Heart left ventricle (tissue), 13 donors: ENCODE measurements at regions not wholly inside any gene's neighbourhood (a gene's known extent, or its start where the extent isn't known, plus 50 kb on each side); places are given as distances from the start of the nearest gene placed in this dataset.

Experiments used
- CTCF ChIP-seq, 12 donors: fragments of 200-600 bp; sonication (generic) in 4 of 12; IDR thresholded peaks; one replicate each; pipeline versions ENCODE4 v1.5.0 to v1.8.0; 2018 to 2022; ENCODE audit warnings: antibody characterized with exemption in 12 of 12, mild to moderate bottlenecking in 5 of 12
- POLR2A ChIP-seq, 2 donors: fragments of 450-650 bp; IDR thresholded peaks; one replicate each; pipeline ENCODE4 v1.6.1; 2017; ENCODE audit warnings: antibody characterized with exemption in 2 of 2, mild to moderate bottlenecking in 2 of 2, moderate library complexity in 2 of 2
- donor health status: ischemic (EF 13 %, LVEDD 7.1; RV severe dilation, severe dysfunction).
- donor health status: DM: no; HTN: yes; CAD: no.
- donor health status: DM: no; HTN: no; CAD: no.
- donor health status: ischemic (EF 25% LVEDD 6.9; RV normal size, moderate dysfunction).
- donor health status: ischemic (EF 25% LVEDD 5.7; RV mildly dilated, moderate dysfunction).
- donor health status: ischemic (EF 35%, LVEDD 5.7; RV mildly dilated, moderate dysfunction).
- donor health status: nonischemic (EF 11% LVEDD 7.7; RV severe dilation, severe dysfunction).
- donor health status: DM: yes; HTN: yes; CAD: no.
- donor health status: PGD.
- donor health status: ischemic (EF 29% LVEDD 5.4; RV normal size, mild dysfunction).
- donor health status: nonischemic (EF 23%, LVEDD 6.1; RV moderate dilation, normal function).

DNA sequence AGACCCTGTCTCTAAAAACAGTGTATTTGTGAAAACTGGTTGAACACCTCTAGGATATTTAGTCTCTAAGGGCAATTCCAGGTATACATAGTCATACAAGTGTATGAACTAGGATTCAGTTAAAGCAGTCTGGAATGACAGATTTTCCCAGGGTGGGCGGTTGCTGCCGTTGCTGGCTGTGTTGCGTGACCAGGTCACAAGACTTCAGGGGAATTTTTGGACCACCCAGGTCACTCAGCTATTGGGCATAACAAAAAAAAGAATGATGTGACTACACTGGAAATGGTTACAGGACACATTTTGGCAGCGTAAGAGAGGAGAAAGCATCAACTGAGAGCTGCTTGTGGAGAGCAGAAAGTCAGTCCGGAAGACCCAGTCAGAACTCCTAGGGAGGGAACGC lies 58.0 kb upstream of the ZBTB7C start:
- TF ChIP-seq CTCF (IDR thresholded peaks at IDR 0.05): no peak
- no peak for TF ChIP-seq POLR2A (IDR thresholded peaks at IDR 0.05)
